ENCODE measurements at regions not wholly inside any gene's neighbourhood (a gene's known extent, or its start where the extent isn't known, plus 50 kb on each side); places are given as distances from the start of the nearest gene placed in this dataset.

GRCh38 chr22:48382197-48382596 is 1445.5 kb downstream of the BRD1 start:
- Mint-ChIP-seq H3K4me1 (ENCODE audit: low read depth) (no peaks in the 10 kb centered on the region), H3K27me3 (ENCODE audit: insufficient read depth) (no peaks in the 10 kb centered on the region), H3K27ac (no peak overlapping the region), H3K9me3 (peaks cover 76% of the 10 kb centered on the region), H3K36me3 (ENCODE audit: low read depth) (no peaks in the 10 kb centered on the region; the same call in none of the 2 replicates), H3K4me3 (no peak overlapping the region)
- DNase-seq, result no peak
- TF ChIP-seq CTCF (IDR thresholded peaks at IDR 0.05), result no peak

GRCh38 chr22:48380016-48380665 is 1447.5 kb downstream of the BRD1 start:
- H3K4me1 Mint-ChIP-seq (ENCODE audit: low read depth), result no peaks in the 10 kb centered on the region
- H3K27ac Mint-ChIP-seq, result no peak overlapping the region
- no peak overlapping the region for H3K4me3 Mint-ChIP-seq
- H3K9me3 Mint-ChIP-seq, result peaks cover 73% of the 10 kb centered on the region
- no peak for TF ChIP-seq CTCF (IDR thresholded peaks at IDR 0.05)
- no peak for DNase-seq
- no peaks in the 10 kb centered on the region for H3K27me3 Mint-ChIP-seq (ENCODE audit: insufficient read depth)
- no peaks in the 10 kb centered on the region; the same call in none of the 2 replicates for H3K36me3 Mint-ChIP-seq (ENCODE audit: low read depth)

- Mint-ChIP-seq H3K27ac (no peak overlapping the region), H3K4me1 (ENCODE audit: low read depth) (no peaks in the 10 kb centered on the region), H3K4me3 (no peak overlapping the region), H3K27me3 (ENCODE audit: insufficient read depth) (no peaks in the 10 kb centered on the region), H3K36me3 (ENCODE audit: low read depth) (no peaks in the 10 kb centered on the region; the same call in none of the 2 replicates), H3K9me3 (peaks cover 75% of the 10 kb centered on the region)
- no peak for DNase-seq
- TF ChIP-seq CTCF (IDR thresholded peaks at IDR 0.05), result no peak
These were observed 1448.3 kb downstream of the BRD1 start for GRCh38 chr22:48379371-48379770.

GRCh38 chr22:48378673-48379072 is 1449.0 kb downstream of the BRD1 start:
- no peak overlapping the region for H3K4me3 Mint-ChIP-seq
- H3K27ac Mint-ChIP-seq, result no peak overlapping the region
- H3K27me3 Mint-ChIP-seq (ENCODE audit: insufficient read depth), result no peaks in the 10 kb centered on the region
- no peak for TF ChIP-seq CTCF (IDR thresholded peaks at IDR 0.05)
- H3K36me3 Mint-ChIP-seq (ENCODE audit: low read depth), result peaks cover 5% of the 10 kb centered on the region
- no peaks in the 10 kb centered on the region for H3K4me1 Mint-ChIP-seq (ENCODE audit: low read depth)
- H3K9me3 Mint-ChIP-seq, result peaks cover 78% of the 10 kb centered on the region
- DNase-seq, result no peak

- Mint-ChIP-seq H3K9me3 (peaks cover 82% of the 10 kb centered on the region), H3K4me1 (ENCODE audit: low read depth) (no peaks in the 10 kb centered on the region), H3K27me3 (ENCODE audit: insufficient read depth) (no peaks in the 10 kb centered on the region; the same call in 1 of the 2 replicates), H3K36me3 (ENCODE audit: low read depth) (peaks cover 5% of the 10 kb centered on the region), H3K27ac (no peak overlapping the region), H3K4me3 (no peak overlapping the region)
- no peak for TF ChIP-seq CTCF (IDR thresholded peaks at IDR 0.05)
- no peak for DNase-seq
These were observed 1450.5 kb downstream of the BRD1 start for GRCh38 chr22:48376936-48377712.
